ENCODE measurements at regions not wholly inside any gene's neighbourhood (a gene's known extent, or its start where the extent isn't known, plus 50 kb on each side); places are given as distances from the start of the nearest gene placed in this dataset.

DNA sequence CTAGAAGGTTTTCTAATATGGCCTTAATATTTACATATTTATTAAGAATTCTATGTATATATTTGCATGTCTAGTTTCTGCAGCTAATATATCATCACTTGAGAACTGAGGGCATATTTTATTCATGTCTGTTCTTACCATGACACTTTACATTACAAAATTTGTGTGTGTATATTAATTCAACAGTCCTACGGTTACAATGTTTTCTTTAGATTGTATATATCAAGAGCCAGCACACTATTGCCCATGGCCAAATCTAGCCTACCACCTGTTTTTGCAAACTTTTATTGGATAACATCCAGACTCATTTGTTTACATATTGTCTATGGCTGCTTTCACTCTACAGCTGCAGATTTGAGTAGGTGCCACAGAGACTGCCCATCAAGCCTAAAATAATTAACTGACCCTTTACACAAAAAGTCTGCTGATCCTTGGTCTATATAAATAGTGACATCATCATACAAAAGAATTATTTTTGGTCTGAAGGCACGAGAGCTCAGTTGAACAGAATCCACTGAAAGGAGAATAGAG is 577.4 kb upstream of the PBX1 start:
- Histone ChIP-seq H3K27ac (replicated peaks) (no peak overlapping the region), H3K4me3 (replicated peaks; ENCODE audit: insufficient read depth, low read length) (no peak overlapping the region), H3K27me3 (ENCODE audit: insufficient read depth, poor library complexity, severe bottlenecking) (no peaks in the 10 kb centered on the region)
- no peak for DNase-seq (ENCODE audit: low read depth in 1 of 2, low spot score in 1 of 2)
- TF ChIP-seq, protein P1, sequence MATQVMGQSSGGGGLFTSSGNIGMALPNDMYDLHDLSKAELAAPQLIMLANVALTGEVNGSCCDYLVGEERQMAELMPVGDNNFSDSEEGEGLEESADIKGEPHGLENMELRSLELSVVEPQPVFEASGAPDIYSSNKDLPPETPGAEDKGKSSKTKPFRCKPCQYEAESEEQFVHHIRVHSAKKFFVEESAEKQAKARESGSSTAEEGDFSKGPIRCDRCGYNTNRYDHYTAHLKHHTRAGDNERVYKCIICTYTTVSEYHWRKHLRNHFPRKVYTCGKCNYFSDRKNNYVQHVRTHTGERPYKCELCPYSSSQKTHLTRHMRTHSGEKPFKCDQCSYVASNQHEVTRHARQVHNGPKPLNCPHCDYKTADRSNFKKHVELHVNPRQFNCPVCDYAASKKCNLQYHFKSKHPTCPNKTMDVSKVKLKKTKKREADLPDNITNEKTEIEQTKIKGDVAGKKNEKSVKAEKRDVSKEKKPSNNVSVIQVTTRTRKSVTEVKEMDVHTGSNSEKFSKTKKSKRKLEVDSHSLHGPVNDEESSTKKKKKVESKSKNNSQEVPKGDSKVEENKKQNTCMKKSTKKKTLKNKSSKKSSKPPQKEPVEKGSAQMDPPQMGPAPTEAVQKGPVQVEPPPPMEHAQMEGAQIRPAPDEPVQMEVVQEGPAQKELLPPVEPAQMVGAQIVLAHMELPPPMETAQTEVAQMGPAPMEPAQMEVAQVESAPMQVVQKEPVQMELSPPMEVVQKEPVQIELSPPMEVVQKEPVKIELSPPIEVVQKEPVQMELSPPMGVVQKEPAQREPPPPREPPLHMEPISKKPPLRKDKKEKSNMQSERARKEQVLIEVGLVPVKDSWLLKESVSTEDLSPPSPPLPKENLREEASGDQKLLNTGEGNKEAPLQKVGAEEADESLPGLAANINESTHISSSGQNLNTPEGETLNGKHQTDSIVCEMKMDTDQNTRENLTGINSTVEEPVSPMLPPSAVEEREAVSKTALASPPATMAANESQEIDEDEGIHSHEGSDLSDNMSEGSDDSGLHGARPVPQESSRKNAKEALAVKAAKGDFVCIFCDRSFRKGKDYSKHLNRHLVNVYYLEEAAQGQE (IDR thresholded peaks at IDR 0.05; ENCODE audit: insufficient replicate concordance, low read depth): no peak
- TF ChIP-seq POLR2AphosphoS5 (IDR thresholded peaks at IDR 0.05; ENCODE audit: low read depth): no peak
- no peak for TF ChIP-seq SPI1 (IDR thresholded peaks at IDR 0.05; ENCODE audit: borderline replicate concordance, low read depth)
- TF ChIP-seq, protein P2, sequence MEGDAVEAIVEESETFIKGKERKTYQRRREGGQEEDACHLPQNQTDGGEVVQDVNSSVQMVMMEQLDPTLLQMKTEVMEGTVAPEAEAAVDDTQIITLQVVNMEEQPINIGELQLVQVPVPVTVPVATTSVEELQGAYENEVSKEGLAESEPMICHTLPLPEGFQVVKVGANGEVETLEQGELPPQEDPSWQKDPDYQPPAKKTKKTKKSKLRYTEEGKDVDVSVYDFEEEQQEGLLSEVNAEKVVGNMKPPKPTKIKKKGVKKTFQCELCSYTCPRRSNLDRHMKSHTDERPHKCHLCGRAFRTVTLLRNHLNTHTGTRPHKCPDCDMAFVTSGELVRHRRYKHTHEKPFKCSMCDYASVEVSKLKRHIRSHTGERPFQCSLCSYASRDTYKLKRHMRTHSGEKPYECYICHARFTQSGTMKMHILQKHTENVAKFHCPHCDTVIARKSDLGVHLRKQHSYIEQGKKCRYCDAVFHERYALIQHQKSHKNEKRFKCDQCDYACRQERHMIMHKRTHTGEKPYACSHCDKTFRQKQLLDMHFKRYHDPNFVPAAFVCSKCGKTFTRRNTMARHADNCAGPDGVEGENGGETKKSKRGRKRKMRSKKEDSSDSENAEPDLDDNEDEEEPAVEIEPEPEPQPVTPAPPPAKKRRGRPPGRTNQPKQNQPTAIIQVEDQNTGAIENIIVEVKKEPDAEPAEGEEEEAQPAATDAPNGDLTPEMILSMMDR (IDR thresholded peaks at IDR 0.05; ENCODE audit: insufficient read depth, low read length): no peak

DNA sequence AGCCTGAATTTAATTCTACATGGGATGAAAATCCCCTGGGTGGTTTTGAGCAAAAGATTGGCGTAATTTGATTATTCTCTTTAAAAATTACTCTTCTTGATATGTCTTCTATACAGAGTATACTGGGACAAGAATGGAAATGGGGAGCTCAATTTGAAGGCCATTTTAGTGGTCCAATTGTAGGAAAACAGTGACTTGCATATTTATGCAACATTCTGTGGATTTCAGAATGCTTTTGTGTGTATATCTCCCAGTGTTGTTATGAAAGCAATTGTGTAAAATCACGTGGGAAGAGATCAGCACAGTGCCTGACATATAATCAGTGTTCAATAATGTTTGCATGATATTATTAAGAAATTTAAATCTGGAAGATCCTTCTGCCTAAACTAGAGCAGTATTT is 575.9 kb upstream of the PBX1 start:
- Histone ChIP-seq H3K4me3 (replicated peaks; ENCODE audit: insufficient read depth, low read length) (no peak overlapping the region), H3K27me3 (ENCODE audit: insufficient read depth, poor library complexity, severe bottlenecking) (no peaks in the 10 kb centered on the region), H3K27ac (replicated peaks) (no peak overlapping the region)
- DNase-seq (ENCODE audit: low read depth in 1 of 2, low spot score in 1 of 2): no peak
- TF ChIP-seq, protein P2 (IDR thresholded peaks at IDR 0.05; ENCODE audit: insufficient read depth, low read length): no peak
- TF ChIP-seq SPI1 (IDR thresholded peaks at IDR 0.05; ENCODE audit: borderline replicate concordance, low read depth) (no peak), GABPA (IDR thresholded peaks at IDR 0.05; ENCODE audit: low read depth) (no peak), POLR2AphosphoS5 (IDR thresholded peaks at IDR 0.05; ENCODE audit: low read depth) (no peak)
- TF ChIP-seq, protein P1 (IDR thresholded peaks at IDR 0.05; ENCODE audit: insufficient replicate concordance, low read depth): no peak

DNA sequence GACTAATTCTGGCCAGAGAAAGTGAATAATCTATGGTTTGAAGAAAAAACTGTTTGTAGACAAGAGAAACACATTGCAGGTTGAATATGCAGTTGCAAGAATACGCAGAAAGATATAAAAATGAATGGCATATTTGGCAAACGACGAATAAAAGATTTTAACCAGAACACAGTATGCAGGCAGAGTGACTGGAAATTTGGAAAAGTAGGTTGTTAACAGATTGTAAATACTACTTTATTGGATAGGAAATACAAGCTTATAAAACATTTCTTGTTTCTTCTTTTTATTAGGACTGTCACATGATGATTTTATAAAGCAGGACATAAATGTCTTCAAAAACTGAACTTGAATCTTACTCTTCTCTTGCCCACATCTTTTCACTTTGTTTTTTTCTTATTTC is 573.3 kb upstream of the PBX1 start:
- DNase-seq (ENCODE audit: low read depth in 1 of 2, low spot score in 1 of 2): no peak
- Histone ChIP-seq H3K4me3 (replicated peaks; ENCODE audit: insufficient read depth, low read length) (no peak overlapping the region), H3K27me3 (ENCODE audit: insufficient read depth, poor library complexity, severe bottlenecking) (no peaks in the 10 kb centered on the region), H3K27ac (replicated peaks) (no peak overlapping the region)
- TF ChIP-seq, protein P2 (IDR thresholded peaks at IDR 0.05; ENCODE audit: insufficient read depth, low read length): no peak
- TF ChIP-seq SPI1 (IDR thresholded peaks at IDR 0.05; ENCODE audit: borderline replicate concordance, low read depth): no peak
- TF ChIP-seq, protein P1 (IDR thresholded peaks at IDR 0.05; ENCODE audit: insufficient replicate concordance, low read depth): no peak
- TF ChIP-seq POLR2AphosphoS5 (IDR thresholded peaks at IDR 0.05; ENCODE audit: low read depth): no peak
- TF ChIP-seq GABPA (IDR thresholded peaks at IDR 0.05; ENCODE audit: low read depth): no peak

All from HL-60 (cell line).